Right lobe of liver (tissue), 6 donors: ENCODE measurements at regions not wholly inside any gene's neighbourhood (a gene's known extent, or its start where the extent isn't known, plus 50 kb on each side); places are given as distances from the start of the nearest gene placed in this dataset.
A peak's percentile ranks its signal among the peaks of the same experiment; 100 is the strongest.
"Not testable (repeated sequence)": the region's sequence is repeated elsewhere in the genome, so short reads cannot be mapped to it uniquely, and the experiment has no call there.

Experiments
- ATAC-seq, 4 donors: fragments of 200-7000 bp; cut with Tn5 transposase; one replicate each; pipeline ENCODE4 v1.9.1; 2020; ENCODE audit warnings: mild to moderate bottlenecking in 4 of 4, moderate library complexity in 4 of 4
- DNase-seq, 3 donors: peaks; one replicate each; pipeline ENCODE4 v3.0.0-alpha.2; 2020
- H3K27ac ChIP-seq, 3 donors: fragments of 200-600 bp; one replicate each; pipeline ENCODE4 v1.8.0; 2022
- H3K27me3 ChIP-seq, 2 donors: fragments of 200-600 bp; one replicate each; pipeline ENCODE4 v1.8.0; 2022
- H3K36me3 ChIP-seq, 4 donors: fragments of 200-600 bp; sonication (generic) in 1 of 4; one replicate each; pipeline versions ENCODE4 v1.5.1 to v1.8.0; 2017 to 2022; ENCODE audit warnings: control low read depth in 1 of 4
- H3K4me1 ChIP-seq, 4 donors: fragments of 200-600 bp; sonication (generic) in 1 of 4; one replicate each; pipeline versions ENCODE4 v1.5.1 to v1.8.0; 2017 to 2022; ENCODE audit warnings: control low read depth in 1 of 4
- H3K4me3 ChIP-seq, 3 donors: fragments of 200-600 bp; one replicate each; pipeline ENCODE4 v1.8.0; 2022
- H3K9me3 ChIP-seq, 4 donors: fragments of 200-600 bp; sonication (generic) in 1 of 4; one replicate each; pipeline versions ENCODE4 v1.5.1 to v1.8.0; 2017 to 2022; ENCODE audit warnings: control low read depth in 1 of 4
- WGBS: methylation state at CpG from one replicate; pipeline ENCODE4 v1.1.6; 2018; ENCODE audit warnings: low coverage, low lambda C conversion rate; ENCODE audit not compliant: insufficient coverage; ENCODE audit errors: missing lambda C conversion rate; 5-methylcytosine and 5-hydroxymethylcytosine counted together
- intact Hi-C, 2 donors: fragments of 100-400 bp; cut with DNase I; formaldehyde crosslinking; loops; one replicate each; pipeline versions ENCODE4 v1.11.2 to v1.14.1; 2022
- donor health status: DM: no; HTN: yes; CAD: no.
- donor health status: DM: no; HTN: no; CAD: no.
- donor health status: DM: no; HTN: no; CAD: no.
- donor health status: DM: no; HTN: yes; CAD: no.
- donor health status: DM: no; HTN: yes; CAD: no.

DNA sequence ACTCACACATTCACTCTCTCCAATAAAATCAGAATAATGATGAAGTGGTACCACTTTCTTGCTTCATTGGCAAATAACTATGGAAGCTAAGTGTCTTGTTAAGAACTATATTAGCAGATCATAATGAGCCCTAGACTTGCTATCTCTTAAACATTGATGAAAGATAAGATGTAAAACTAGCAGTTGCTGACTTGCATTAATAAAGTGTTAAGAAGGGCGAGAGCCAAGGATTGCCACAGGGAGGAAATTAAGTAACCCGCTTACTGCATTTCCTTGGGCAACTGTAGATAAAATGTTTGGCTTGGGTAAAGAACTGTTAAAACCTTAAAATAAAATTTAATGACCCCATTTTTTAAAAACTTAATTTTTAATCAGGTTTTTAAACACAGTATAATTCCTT is 167.0 kb downstream of the SPATA31A6 start:
- DNase-seq, ATAC-seq, H3K4me1 ChIP-seq, H3K36me3 ChIP-seq, H3K9me3 ChIP-seq, intact Hi-C loops, H3K27ac ChIP-seq, H3K4me3 ChIP-seq, H3K27me3 ChIP-seq: not testable (repeated sequence)
- no CpG with 5 or more reads among the region's 2 CpGs for WGBS

DNA sequence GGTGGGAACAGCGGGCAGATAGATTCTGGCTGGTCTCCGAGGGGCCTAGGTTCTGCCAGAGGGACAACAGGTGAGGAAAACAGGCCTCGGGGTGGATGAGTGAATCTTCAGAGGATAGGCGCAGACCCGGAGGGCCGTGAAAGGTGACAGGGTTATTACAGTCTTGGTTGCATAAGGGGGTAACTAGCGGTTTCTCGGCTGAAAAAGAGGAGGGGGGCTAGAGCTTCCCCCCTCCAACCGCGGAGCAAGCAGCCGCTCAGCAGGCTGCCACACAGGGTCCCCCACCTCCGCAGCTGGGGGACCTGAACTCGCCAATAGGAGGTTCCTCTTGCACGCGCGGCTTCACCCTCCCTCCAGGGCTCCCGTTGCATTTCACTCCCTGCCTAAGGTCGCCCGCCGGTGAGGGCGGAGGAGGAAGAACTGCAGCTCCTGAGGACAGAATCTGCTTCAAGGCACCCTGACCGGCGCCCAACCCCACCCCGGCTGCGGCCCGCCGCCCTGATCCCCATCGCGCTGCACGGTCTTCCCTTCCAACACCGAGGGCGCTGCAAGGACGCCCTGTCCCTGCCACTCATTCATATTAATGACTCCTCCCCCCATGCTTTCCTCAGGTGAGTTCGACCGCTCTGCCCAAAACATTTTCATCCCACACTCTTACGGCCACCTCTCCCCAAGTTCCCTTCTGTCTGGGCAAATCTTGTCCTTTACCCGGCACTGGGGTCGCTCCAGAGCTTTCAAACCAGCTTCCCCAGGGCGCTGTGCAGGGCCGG is 174.3 kb downstream of the SPATA31A6 start:
- ATAC-seq, H3K9me3 ChIP-seq, H3K27me3 ChIP-seq, H3K4me3 ChIP-seq, H3K36me3 ChIP-seq, H3K4me1 ChIP-seq, DNase-seq, intact Hi-C loops, H3K27ac ChIP-seq: not testable (repeated sequence)
- 28% methylated on average over 16 of the region's 40 CpGs for WGBS

DNA sequence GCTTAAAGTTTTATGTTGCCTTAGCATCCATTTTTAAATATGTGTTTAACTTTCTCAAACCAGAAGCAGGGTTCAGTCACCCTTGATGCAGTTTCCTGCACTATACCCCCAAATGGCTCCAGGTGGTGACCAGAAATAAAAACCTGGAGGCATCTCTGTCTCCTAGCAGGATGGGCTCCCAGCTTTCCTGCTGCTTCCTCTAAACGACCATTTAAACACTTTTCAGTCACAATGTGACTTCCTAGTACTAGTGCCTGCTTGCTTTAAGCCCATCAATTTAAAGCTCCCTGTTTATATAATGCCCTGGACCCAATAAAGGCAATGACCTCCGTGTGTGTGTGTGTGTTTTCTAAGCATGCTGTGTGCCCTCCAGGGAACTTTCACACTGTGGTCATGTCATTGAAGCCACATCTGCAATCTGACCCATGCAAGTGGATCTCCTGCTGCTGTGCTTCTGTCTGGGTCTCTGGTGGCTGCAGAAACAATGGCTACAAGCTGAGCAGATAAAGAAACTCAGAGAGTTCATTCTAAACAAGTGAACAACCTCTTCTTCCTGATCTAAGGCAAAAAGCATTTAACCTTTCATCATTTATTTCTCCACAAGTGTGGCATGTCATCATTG is 175.3 kb downstream of the SPATA31A6 start:
- H3K4me1 ChIP-seq, DNase-seq, H3K36me3 ChIP-seq, ATAC-seq, H3K4me3 ChIP-seq, intact Hi-C loops, H3K27ac ChIP-seq, H3K27me3 ChIP-seq, H3K9me3 ChIP-seq: not testable (repeated sequence)
- WGBS, result 0% methylated on average over 2 of the region's 2 CpGs

DNA sequence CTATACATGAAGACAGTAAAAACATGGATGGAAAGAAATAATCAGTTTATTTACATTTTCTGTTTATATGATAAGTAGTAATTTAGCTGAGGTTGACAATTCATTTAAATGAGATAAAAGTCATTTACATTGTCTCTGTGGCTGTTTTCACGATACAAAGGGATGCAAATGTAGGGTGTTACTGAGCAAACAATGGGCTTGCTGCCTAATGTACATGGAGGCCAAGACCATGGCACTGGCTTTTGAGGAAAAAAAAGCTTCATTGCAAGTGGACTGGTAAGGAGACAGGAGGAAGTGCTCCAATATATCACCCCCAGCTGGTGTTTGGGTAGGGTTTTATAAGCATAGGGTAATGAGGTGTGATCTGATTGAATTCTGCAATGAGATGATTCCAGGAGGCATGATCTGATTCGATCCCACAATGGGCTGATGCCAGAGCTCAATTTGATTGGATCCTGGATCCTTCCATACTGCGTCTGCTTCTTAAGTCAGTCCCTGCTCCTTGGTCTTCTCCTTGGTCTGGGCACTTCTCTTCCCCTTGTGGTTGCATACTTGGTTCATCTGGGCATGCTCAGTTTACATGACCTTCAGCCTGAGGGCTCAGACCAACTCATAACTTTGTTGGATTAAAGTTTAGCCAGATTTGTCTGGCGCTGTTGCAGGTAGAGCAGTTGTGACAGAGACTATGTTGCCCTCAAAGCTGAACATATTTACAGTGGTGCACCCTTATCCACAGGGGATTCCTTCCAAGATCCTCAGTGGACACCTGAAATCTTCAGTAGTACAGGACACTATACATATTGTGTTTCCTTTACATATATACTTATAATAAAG is 181.2 kb downstream of the SPATA31A6 start:
- intact Hi-C loops, H3K9me3 ChIP-seq, H3K4me1 ChIP-seq, H3K36me3 ChIP-seq, H3K27me3 ChIP-seq, H3K4me3 ChIP-seq, DNase-seq, H3K27ac ChIP-seq: not testable (repeated sequence)
- WGBS, result 53% methylated on average over 2 of the region's 4 CpGs
- ATAC-seq, result peak in 3 of 4 donors; percentile 34 to 54 (median 53)

DNA sequence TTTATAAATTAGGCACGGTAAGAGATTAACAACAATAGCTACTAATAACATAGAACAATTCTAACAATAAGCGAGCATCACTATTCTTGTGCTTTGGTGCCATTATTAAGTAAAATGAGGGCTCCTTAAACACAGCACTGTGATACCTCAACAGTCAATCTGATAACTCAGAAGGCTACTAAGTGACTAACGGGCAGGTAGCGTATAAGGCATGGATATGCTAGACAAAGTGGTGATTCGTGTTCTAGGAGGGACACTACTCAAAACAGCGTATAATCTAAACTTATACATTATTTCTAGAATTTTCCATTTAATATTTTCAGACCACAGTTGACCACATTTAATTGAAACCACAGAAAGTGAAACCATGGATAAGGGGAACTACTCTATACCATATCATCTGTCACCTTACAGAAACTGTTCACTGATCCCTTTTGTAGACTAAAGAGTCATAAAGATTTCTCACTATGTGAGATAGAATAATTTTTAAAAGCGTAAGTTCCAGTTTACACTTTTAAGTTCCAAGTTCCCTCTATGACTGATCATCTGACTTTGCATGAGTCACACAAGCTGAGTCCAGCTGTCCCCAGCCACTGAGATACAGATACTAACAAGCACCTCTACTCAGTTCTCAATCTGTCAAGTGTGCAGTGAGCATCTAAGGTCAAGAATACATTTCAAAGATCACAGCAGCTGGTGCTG is 181.9 kb downstream of the SPATA31A6 start:
- H3K36me3 ChIP-seq, intact Hi-C loops, H3K4me1 ChIP-seq, H3K4me3 ChIP-seq, DNase-seq, H3K27me3 ChIP-seq, H3K27ac ChIP-seq, H3K9me3 ChIP-seq: not testable (repeated sequence)
- 59% methylated on average over 6 of the region's 7 CpGs for whole genome bisulfite sequencing
- peak; percentile 24 to 83 (median 50) for ATAC-seq

DNA sequence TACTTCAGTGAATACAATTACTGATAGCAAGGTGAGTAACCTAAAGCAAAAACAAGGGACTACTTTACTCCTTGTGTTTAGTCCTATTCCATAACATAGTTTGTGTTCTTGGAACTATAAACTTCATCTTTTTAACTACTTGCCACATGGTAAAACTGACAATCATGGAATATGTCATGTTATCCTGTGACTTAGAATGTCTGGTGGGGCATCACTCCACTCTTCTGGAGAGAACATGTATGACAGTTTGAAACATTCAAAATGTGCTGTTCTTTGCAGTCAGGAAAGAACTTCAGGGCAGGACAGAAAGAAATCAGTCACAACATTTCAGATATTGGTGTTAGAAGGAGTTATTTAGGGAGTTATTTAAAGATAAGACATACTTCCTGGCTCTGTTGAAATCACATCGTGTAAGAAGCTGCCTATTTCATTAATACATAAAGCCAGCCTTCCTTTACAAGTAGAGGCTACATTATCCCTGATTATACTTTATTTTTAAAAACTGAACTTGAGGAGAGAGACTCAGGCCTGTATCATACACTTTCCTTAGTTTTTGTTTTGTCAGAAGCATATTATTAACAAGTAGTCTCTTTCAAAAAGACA is 184.9 kb downstream of the SPATA31A6 start:
- intact Hi-C loops, H3K27me3 ChIP-seq, H3K9me3 ChIP-seq, H3K36me3 ChIP-seq, ATAC-seq, H3K27ac ChIP-seq, DNase-seq, H3K4me1 ChIP-seq, H3K4me3 ChIP-seq: not testable (repeated sequence)
- 21% methylated on average over 1 of the region's 1 CpG for WGBS

DNA sequence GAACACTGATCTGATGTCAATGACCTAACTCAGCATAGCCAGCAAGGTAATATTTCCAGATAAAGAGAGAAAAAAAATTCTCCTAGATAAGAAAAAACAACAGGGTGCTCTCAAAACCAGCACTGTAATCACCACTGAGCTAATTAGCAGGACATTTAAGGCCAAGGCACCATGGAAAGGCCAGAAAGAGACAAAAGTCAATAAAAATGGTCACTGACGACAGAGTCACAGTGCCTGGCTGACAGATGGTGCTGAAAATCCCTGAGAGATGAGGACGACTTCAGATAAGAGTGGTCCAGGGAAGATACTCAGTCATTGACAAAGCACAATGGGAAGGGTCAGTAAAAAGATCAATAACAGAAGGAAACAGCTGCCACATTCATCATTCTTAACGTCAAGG is 186.7 kb downstream of the SPATA31A6 start:
- H3K4me1 ChIP-seq, H3K27me3 ChIP-seq, H3K36me3 ChIP-seq, DNase-seq, intact Hi-C loops, ATAC-seq, H3K4me3 ChIP-seq, H3K9me3 ChIP-seq, H3K27ac ChIP-seq: not testable (repeated sequence)
- WGBS, result 18% methylated on average over 2 of the region's 3 CpGs

DNA sequence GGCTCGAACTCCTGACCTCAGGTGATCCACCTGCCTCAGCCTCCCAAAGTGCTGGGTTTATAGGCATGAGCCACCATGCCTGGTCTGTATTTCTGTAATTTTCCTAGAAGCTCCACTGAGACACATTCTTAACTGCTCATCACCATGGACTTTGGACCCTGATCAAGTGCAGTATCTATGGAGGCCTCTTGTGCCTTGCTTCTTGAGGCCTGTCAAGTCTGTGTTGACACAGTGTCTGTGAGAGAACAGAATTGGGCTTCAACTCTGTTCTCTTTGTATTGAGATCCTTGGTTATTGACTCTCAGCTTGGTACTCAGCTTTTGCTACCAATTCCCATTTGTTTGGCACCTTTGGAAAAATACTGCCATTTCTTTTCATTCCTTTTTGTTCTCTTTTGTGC is 188.0 kb downstream of the SPATA31A6 start:
- ATAC-seq, H3K9me3 ChIP-seq, H3K36me3 ChIP-seq, intact Hi-C loops, H3K27me3 ChIP-seq, H3K4me1 ChIP-seq, DNase-seq, H3K27ac ChIP-seq, H3K4me3 ChIP-seq: not testable (repeated sequence)
- WGBS, result 67% methylated on average over 1 of the region's 1 CpG

DNA sequence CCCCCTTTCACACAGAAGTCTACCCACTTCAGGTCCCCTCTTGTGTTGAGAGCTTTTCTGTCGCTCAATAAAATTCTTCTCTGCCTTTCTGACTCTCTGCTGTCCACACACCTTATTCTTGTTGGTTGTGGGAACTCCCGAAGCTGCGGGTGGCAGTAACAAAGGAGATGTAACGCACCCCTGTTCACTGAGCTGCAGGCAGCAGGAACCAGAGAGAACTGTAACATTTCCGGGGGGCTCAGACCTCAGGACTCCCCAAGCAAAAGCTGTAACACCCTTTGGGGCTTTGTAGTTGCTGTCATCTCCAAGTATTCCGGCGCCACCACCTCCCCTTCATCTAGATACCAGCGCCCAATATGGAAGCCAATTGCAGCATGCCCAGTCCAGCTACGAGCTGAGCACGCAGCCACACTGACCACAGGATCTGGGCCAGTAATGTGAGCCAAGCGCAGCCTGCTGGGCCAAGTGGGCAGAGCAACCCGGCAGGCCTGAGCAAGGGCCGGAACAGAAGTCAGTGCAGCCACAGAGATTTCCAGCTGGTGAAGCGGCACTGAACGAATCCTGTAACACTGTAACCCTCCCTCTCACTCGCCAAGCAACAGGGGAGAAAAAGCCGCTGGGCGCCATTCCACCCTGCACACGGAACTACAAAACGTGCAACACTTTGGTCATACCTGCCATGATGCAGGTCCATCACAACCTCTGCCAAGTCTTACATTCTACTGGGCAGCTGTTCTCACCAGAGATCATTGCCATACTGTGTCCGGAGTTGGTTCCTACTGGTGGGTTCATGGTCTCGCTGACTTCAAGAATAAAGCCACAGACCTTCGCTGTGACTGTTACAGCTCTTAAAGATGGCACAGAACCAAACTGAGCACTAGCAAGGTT is 194.3 kb downstream of the SPATA31A6 start:
- H3K27ac ChIP-seq, H3K36me3 ChIP-seq, DNase-seq, H3K4me1 ChIP-seq, H3K9me3 ChIP-seq, intact Hi-C loops, H3K4me3 ChIP-seq, H3K27me3 ChIP-seq: not testable (repeated sequence)
- ATAC-seq, result peak in 1 of 4 donors; percentile 35
- WGBS, result 51% methylated on average over 13 of the region's 23 CpGs
